ENCODE measurements at regions not wholly inside any gene's neighbourhood (a gene's known extent, or its start where the extent isn't known, plus 50 kb on each side); places are given as distances from the start of the nearest gene placed in this dataset.

DNA sequence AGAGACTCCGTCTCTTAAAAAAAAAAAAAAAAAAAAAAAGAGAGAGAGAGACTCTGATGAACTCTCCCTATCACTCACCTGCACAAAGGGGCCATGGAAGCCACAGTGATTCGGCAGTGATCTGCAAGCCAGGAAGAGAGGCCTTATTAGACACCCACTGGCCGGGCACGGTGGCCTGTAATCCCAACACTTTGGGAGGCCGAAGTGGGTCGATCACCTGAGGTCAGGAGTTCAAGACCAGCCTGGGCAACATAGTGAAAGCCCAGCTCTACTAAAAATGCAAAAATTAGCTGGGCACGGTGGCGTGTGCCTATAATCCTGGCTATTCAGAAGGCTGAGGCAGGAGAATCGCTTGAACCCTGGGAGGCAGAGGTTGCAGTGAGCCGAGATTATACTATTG lies 198.5 kb upstream of the WSCD1 start:
- TF ChIP-seq, protein P1, sequence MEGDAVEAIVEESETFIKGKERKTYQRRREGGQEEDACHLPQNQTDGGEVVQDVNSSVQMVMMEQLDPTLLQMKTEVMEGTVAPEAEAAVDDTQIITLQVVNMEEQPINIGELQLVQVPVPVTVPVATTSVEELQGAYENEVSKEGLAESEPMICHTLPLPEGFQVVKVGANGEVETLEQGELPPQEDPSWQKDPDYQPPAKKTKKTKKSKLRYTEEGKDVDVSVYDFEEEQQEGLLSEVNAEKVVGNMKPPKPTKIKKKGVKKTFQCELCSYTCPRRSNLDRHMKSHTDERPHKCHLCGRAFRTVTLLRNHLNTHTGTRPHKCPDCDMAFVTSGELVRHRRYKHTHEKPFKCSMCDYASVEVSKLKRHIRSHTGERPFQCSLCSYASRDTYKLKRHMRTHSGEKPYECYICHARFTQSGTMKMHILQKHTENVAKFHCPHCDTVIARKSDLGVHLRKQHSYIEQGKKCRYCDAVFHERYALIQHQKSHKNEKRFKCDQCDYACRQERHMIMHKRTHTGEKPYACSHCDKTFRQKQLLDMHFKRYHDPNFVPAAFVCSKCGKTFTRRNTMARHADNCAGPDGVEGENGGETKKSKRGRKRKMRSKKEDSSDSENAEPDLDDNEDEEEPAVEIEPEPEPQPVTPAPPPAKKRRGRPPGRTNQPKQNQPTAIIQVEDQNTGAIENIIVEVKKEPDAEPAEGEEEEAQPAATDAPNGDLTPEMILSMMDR (conservative IDR thresholded peaks at IDR 0.05; ENCODE audit: low read depth, low read length): no peak
- DNase-seq (ENCODE audit: low read depth): no peak
- no peak overlapping the region for H3K4me3 ChIP-seq (ENCODE audit: low read depth, low read length)

DNA sequence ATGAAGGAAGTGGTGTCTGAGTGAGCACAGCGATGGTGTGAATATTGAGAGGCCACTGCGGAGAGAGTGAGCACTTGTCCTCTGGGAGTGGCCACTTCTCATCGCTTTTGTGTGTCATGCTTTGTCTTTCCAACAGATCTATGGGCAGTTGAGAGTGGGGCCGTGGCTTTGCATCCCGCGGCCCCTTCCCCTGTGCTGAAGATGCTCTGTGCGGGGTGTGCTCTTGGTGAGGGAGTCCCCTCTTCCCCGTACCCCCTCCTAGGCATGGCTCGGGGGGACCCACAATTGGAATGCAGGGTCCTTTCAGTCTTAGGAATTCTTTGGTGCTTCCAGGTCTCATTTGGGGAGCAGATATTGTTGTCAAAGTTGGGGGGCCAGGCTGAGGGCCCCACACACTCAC lies 197.3 kb upstream of the WSCD1 start:
- H3K4me3 ChIP-seq (ENCODE audit: low read depth, low read length): no peak overlapping the region
- TF ChIP-seq, protein P1 (conservative IDR thresholded peaks at IDR 0.05; ENCODE audit: low read depth, low read length): no peak
- no peak for DNase-seq (ENCODE audit: low read depth)

DNA sequence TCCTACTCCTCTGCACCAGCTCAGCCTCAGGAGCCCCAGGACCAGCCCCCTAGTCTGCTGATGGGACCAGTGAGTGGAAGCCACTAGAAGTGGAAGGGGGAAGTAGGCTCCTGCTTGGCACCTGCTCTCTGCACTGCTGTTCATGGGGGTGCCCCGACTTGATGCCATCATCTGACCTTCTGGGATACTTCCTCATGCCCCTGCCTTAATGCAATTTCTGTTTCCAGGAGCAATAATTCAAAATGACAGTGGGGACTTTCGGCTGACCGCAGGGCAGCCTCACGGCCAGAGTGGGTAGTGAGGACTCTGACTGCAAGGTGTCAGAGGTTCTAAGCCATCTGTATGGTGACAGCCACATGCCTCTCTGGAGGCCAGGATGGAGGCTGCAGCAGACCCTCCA lies 196.4 kb upstream of the WSCD1 start:
- no peak overlapping the region for H3K4me3 ChIP-seq (ENCODE audit: low read depth, low read length)
- DNase-seq (ENCODE audit: low read depth): no peak
- TF ChIP-seq, protein P1 (conservative IDR thresholded peaks at IDR 0.05; ENCODE audit: low read depth, low read length): no peak

DNA sequence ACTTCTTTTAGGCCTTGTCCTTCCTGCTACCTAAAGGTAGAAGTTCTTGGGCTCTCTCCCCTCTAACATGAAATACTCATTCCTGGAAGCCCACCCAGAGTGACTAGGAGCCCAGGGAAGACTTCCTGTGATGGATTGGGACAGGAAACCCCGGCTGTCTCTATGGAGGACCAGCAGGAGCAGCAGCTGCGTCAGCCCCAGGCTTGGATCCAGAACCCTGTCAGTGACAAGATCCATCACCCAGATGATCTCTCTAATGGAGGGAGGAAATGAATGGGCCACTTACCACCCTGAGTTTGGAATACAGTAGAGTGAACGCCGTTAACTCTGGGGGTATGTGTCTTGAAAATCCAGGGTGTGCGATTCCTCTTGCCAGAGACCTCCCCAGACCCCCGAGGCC lies 195.7 kb upstream of the WSCD1 start:
- TF ChIP-seq, protein P1 (conservative IDR thresholded peaks at IDR 0.05; ENCODE audit: low read depth, low read length): no peak
- no peak overlapping the region for H3K4me3 ChIP-seq (ENCODE audit: low read depth, low read length)
- no peak for DNase-seq (ENCODE audit: low read depth)

DNA sequence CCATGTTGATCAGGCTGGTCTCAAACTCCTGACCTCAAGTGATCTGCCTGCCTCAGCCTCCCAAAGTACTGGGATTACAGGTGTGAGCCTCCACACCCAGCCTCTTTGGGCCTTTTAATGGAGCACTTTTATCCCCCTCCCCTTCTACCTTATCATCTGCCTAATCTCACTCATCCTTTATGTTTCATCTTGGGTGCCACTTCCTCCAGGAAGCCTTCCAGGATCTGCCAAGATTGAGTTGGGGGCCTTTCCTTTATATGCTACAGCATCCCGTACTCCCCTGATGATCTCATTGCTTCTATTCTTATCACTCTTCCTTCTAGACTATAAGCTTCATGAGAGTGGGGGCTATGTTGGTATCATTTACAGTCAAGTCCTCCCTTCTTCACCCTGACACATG lies 192.8 kb upstream of the WSCD1 start:
- H3K4me3 ChIP-seq (ENCODE audit: low read depth, low read length): no peak overlapping the region
- DNase-seq (ENCODE audit: low read depth): no peak
- TF ChIP-seq, protein P1 (conservative IDR thresholded peaks at IDR 0.05; ENCODE audit: low read depth, low read length): no peak

DNA sequence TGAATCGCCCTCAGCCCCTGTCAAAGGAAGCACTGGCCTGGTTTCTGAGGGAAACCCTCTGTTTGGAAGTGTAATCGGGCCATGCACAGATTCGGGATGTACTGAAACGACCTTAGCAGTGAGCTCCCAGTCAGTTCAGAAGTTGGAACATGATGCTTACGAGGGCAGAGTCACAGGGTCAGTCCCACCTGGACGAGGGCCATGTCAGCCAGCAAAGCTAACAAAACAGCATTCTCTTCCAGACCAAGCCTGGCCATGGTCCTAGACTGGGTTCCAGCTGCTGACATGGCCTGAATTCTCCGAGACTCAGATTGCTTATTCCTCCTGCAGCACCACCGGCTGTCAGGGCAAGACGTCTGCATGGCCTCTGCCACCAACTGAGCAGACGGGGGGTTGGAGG lies 192.2 kb upstream of the WSCD1 start:
- DNase-seq (ENCODE audit: low read depth): no peak
- TF ChIP-seq, protein P1 (conservative IDR thresholded peaks at IDR 0.05; ENCODE audit: low read depth, low read length): no peak
- no peak overlapping the region for H3K4me3 ChIP-seq (ENCODE audit: low read depth, low read length)

DNA sequence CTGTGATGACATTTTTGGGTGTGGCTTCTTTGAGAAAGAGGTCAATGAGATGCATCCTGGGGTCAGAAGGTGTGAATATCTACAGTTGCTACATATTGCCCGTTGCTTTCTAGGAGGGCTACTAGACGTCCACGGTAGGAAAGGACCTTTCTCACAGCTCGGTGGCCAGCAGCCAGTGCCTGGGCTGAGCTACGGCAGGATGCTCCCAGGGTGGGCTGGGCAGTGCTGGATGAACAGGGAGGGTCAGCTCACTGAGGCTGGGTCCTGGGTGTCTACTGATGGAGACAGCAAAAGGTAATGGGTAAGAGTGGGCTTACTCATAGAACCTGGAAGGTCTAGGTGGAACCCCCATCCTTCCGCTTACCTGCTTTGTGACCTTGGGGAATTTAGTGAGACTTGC lies 188.3 kb upstream of the WSCD1 start:
- DNase-seq (ENCODE audit: low read depth): no peak
- TF ChIP-seq, protein P1 (conservative IDR thresholded peaks at IDR 0.05; ENCODE audit: low read depth, low read length): no peak
- H3K4me3 ChIP-seq (ENCODE audit: low read depth, low read length): no peak overlapping the region

Measured in epithelial cell of proximal tubule (primary cell).